Lower leg skin (tissue), 3 donors: ENCODE measurements at regions not wholly inside any gene's neighbourhood (a gene's known extent, or its start where the extent isn't known, plus 50 kb on each side); places are given as distances from the start of the nearest gene placed in this dataset.

ENCODE experiments used
- CTCF ChIP-seq, 3 donors: fragments of 450-650 bp; IDR thresholded peaks; one replicate each; pipeline ENCODE4 v1.5.1; 2016; ENCODE audit warnings: antibody characterized with exemption in 3 of 3, mild to moderate bottlenecking in 3 of 3, moderate library complexity in 2 of 3
- POLR2A ChIP-seq, 2 donors: fragments of 450-650 bp; IDR thresholded peaks; one replicate each; pipeline ENCODE4 v1.6.1; 2016 to 2017; ENCODE audit warnings: antibody characterized with exemption in 2 of 2, mild to moderate bottlenecking in 1 of 2, moderate library complexity in 1 of 2

- TF ChIP-seq CTCF (IDR thresholded peaks at IDR 0.05): no peak
- no peak for TF ChIP-seq POLR2A (IDR thresholded peaks at IDR 0.05)
Measured at GRCh38 chr4:174096456-174096855, 187.0 kb downstream of the FBXO8 start.
